Activated CD8-positive, alpha-beta memory T cell treated with anti-CD3 and anti-CD28 coated beads for 4 hours (primary cell): ENCODE measurements at regions not wholly inside any gene's neighbourhood (a gene's known extent, or its start where the extent isn't known, plus 50 kb on each side); places are given as distances from the start of the nearest gene placed in this dataset.
"Not testable (repeated sequence)": the region's sequence is repeated elsewhere in the genome, so short reads cannot be mapped to it uniquely, and the experiment has no call there.

Source experiments
- DNase-seq, 2 donors: peaks; one replicate each; pipeline ENCODE4 v3.0.0-alpha.2; 2020; ENCODE audit warnings: low read depth in 2 of 2

- DNase-seq: not testable (repeated sequence)
Observed at GRCh38 chr1:143784239-143784882, 187.4 kb downstream of the FAM72C start.

GRCh38 chr1:143778178-143778577 is 193.6 kb downstream of the FAM72C start:
- not testable (repeated sequence) for DNase-seq

GRCh38 chr1:143764831-143765230 is 207.0 kb downstream of the FAM72C start:
- not testable (repeated sequence) for DNase-seq

GRCh38 chr1:143760366-143760765 is 211.4 kb downstream of the FAM72C start:
- DNase-seq: not testable (repeated sequence)

GRCh38 chr1:143755961-143756360 is 215.8 kb downstream of the FAM72C start:
- DNase-seq: not testable (repeated sequence)

- no peak for DNase-seq
Observed at GRCh38 chr1:143748906-143749305, 222.9 kb downstream of the FAM72C start.

- no peak for DNase-seq
Observed at GRCh38 chr1:143736562-143736961, 235.2 kb downstream of the FAM72C start.

DNA sequence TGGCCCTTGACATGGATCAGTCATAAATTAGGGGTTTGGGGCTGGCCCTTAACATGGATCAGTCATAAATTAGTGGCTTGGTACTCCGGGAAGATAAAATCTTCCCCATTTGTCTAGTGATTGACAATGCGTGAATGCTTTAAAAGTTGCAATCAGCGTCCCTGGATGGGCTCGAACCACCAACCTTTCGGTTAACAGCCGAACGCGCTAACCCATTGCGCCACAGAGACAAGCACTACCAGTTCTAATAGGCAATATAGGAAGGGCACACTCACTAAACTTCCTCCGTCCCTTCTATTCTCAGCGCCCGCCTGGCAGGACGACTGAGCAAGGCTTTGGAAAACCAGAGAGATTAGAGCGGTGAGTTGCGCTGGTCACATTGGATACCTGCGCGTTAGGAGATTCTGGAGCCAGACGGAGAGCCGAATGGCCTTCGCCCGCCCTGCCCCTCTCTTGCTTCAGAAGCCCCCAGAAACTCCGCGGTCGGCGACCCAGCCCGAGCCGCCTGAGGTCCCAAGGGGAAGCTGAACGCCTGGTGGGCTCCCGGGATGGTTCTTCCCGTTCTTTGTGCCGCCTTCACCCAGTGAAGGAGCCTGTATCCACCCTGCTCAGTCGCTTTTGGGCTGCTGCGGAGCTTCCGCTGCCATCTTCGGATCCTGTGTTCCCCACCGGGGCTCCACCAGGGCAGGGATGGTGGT is 235.9 kb downstream of the FAM72C start:
- no peak for DNase-seq

DNA sequence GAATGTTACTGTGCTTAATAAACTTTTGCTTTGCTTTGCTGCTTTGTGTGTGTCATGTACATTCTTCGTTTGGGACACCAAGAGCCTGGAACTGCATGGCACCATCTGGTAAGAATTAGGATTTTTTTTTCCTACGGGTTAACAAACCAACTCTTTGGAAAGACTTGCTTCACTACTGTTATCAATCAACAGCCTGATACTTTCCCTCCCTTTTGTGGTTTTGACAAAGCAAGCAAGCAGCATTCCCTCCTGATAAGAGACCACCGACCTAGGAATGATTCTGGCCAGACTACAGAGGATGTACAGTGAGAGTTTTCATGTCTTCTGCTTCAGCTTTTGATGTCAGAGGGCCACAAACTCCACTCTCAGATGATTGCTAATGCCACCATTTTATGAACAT is 237.5 kb downstream of the FAM72C start:
- DNase-seq: not testable (repeated sequence)

GRCh38 chr1:143730890-143731289 is 240.9 kb downstream of the FAM72C start:
- DNase-seq: not testable (repeated sequence)

GRCh38 chr1:143729449-143730111 is 242.2 kb downstream of the FAM72C start:
- DNase-seq: peak in 1 of 2 donors; percentile 15

DNA sequence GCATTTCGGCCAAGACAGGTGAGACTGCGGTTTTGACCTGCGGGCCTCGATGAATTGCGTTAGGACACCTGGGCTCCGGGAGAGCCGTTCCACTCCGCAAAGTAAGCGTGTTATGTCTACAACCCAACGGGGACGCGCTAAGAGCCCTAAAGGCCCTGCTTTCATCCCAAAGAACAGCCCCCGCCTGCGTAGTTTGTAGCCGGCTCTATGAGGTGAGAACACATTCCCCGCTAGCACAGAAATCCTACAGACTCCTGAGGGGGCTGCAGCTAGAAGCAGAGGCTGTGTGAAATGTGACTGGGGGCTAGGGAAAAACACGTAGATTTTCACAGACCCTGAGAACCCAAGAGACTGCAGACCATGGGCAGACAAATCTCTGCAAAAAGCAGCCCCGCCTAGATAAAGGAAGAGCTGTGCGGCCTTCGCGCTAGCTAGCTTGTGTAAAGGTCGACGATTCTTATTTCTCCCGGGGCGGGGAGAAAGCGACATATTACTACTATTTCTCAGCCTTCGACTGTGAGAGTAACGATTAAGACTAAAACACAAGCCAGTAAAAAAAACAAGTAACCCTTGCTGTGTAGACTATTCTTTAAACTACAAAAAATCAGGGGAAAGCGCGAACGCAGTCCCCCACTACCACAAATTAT is 242.9 kb downstream of the FAM72C start:
- DNase-seq: not testable (repeated sequence)

GRCh38 chr1:143727263-143727662 is 244.5 kb downstream of the FAM72C start:
- DNase-seq: no peak

GRCh38 chr1:143721024-143721373 is 250.8 kb downstream of the FAM72C start:
- DNase-seq: no peak

GRCh38 chr1:143720087-143721023 is 251.4 kb downstream of the FAM72C start:
- no peak for DNase-seq

- DNase-seq: no peak
Observed at GRCh38 chr1:143718524-143718923, 253.3 kb downstream of the FAM72C start.

GRCh38 chr1:143718021-143718420 is 253.8 kb downstream of the FAM72C start:
- no peak for DNase-seq

DNA sequence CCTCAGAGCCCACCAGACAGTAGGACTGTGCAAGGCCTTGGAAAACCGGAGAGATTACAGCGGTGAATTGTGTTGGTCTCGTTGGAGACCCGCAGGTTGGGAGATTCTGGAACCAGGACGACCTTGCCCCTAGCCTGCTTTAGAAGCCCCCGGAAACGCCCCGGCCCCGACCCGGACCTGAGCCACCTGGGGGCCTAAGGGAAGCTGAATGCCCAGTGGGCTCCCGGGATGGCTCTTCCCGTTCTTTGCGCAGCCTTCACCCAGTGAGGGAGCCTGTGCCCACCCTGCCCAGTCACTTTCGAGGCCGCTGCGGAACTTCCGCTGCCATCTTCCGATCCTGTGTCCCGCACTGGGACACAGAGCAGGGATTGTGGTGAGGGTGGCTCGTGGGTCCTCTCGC is 254.4 kb downstream of the FAM72C start:
- DNase-seq: no peak

DNA sequence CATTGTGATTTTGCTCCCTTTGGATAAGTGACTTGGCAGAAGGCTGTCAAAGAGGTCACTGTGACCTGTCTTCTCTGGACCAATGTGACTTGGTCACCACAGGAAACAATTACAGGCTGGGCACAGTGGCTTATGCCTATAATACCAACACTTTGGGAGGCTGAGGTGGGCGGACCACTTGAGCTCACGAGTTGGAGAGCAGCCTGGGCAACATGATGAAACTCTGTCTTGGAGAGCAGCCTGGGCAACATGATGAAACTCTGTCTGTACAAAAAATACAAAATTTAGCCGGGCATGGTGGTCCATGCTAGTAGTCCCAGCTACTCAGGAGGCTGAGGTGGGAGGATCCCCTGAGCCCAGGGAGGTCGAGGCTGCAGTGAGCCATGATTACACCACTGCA is 256.9 kb downstream of the FAM72C start:
- not testable (repeated sequence) for DNase-seq

GRCh38 chr1:143709606-143710259 is 262.1 kb downstream of the FAM72C start:
- DNase-seq: not testable (repeated sequence)

DNA sequence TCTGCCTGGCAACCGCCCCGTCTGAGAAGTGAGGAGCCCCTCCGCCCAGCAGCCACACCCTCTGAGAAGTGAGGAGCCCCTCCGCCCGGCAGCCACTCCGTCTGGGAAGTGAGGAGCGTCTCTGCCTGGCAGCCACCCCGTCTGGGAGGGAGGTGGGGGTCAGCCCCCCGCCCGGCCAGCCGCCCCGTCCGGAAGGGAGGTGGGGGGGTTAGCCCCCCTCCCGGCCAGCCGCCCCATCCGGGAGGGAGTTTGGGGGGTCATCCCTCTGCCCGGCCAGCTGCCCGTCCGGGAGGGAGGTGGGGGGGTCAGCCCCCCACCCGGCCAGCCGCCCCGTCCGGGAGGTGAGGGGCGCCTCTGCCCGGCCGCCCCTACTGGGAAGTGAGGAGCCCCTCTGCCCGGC is 269.0 kb downstream of the FAM72C start:
- not testable (repeated sequence) for DNase-seq
